Tibial nerve (tissue), 4 donors: ENCODE measurements at regions not wholly inside any gene's neighbourhood (a gene's known extent, or its start where the extent isn't known, plus 50 kb on each side); places are given as distances from the start of the nearest gene placed in this dataset.

Source experiments
- DNase-seq, 2 donors: peaks; one replicate each; pipeline ENCODE4 v3.0.0-alpha.2; 2019; ENCODE audit warnings: low spot score in 2 of 2
- H3K27ac ChIP-seq, 4 donors: fragments of 200-600 bp; sonication (generic) in 3 of 4; one replicate each; pipeline ENCODE4 v1.5.1; 2017 to 2019; ENCODE audit warnings: mild to moderate bottlenecking in 1 of 4
- H3K27me3 ChIP-seq, 2 donors: fragments of 200-600 bp; sonication (generic) in 1 of 2; one replicate each; pipeline versions ENCODE4 v1.5.1 to v1.6.0; 2017 to 2019
- H3K36me3 ChIP-seq, 3 donors: fragments of 200-600 bp; sonication (generic); one replicate each; pipeline ENCODE4 v1.5.1; 2018 to 2019
- H3K4me1 ChIP-seq, 4 donors: fragments of 200-600 bp; sonication (generic) in 3 of 4; one replicate each; pipeline ENCODE4 v1.5.1; 2017 to 2019
- H3K4me3 ChIP-seq, 4 donors: fragments of 200-600 bp; sonication (generic) in 3 of 4; one replicate each; pipeline ENCODE4 v1.5.1; 2017 to 2019; ENCODE audit warnings: mild to moderate bottlenecking in 1 of 4, moderate library complexity in 1 of 4
- H3K9me3 ChIP-seq, 4 donors: fragments of 200-600 bp; sonication (generic) in 3 of 4; one replicate each; pipeline ENCODE4 v1.5.1; 2017 to 2019
- CTCF ChIP-seq, 5 experiments: fragments of 200-600 bp in 3 of 5; fragments of 450-650 bp in 2 of 5; sonication (generic) in 3 of 5; IDR thresholded peaks; one replicate each; pipeline ENCODE4 v1.5.1; 2016 to 2019; ENCODE audit warnings: antibody characterized with exemption in 5 of 5, mild to moderate bottlenecking in 3 of 5, moderate library complexity in 2 of 5
- EP300 ChIP-seq, 2 donors: sonication (generic); formaldehyde crosslinking; IDR thresholded peaks; one replicate each; pipeline ENCODE4 v1.6.1; 2017; ENCODE audit warnings: antibody characterized with exemption in 2 of 2, mild to moderate bottlenecking in 1 of 2
- POLR2A ChIP-seq, 2 donors: fragments of 450-650 bp; IDR thresholded peaks; one replicate each; pipeline ENCODE4 v1.6.1; 2017; ENCODE audit warnings: antibody characterized with exemption in 2 of 2, mild to moderate bottlenecking in 2 of 2, moderate library complexity in 2 of 2
- WGBS, 2 donors: methylation state at CpG; one replicate each; pipeline ENCODE4 v1.1.5; 2018; 5-methylcytosine and 5-hydroxymethylcytosine counted together

GRCh38 chr21:28604946-28605537 is 387.6 kb downstream of the LTN1 start:
- peaks cover 0 to 18% (median 0%) of the 10 kb centered on the region in 4 donors for H3K9me3 ChIP-seq
- peaks cover 0 to 9% (median 0%) of the 10 kb centered on the region in 3 donors for H3K36me3 ChIP-seq
- 78 to 90% methylated on average over 3 of the region's 3 CpGs for WGBS, 2 donors
- no peak overlapping the region for H3K4me3 ChIP-seq
- no peak for DNase-seq
- H3K27me3 ChIP-seq, result no peaks in the 10 kb centered on the region
- no peak overlapping the region for H3K27ac ChIP-seq
- H3K4me1 ChIP-seq, result no peaks in the 10 kb centered on the region
- TF ChIP-seq CTCF (IDR thresholded peaks at IDR 0.05) (no peak), EP300 (IDR thresholded peaks at IDR 0.05) (no peak), POLR2A (IDR thresholded peaks at IDR 0.05) (no peak)

GRCh38 chr21:28602546-28602945 is 390.1 kb downstream of the LTN1 start:
- H3K4me1 ChIP-seq, result no peaks in the 10 kb centered on the region
- peaks cover 0 to 22% (median 0%) of the 10 kb centered on the region in 4 donors for H3K9me3 ChIP-seq
- H3K27ac ChIP-seq, result no peak overlapping the region
- DNase-seq, result no peak
- no peaks in the 10 kb centered on the region for H3K27me3 ChIP-seq
- H3K36me3 ChIP-seq, result peaks cover 0 to 11% (median 0%) of the 10 kb centered on the region in 3 donors
- TF ChIP-seq CTCF (IDR thresholded peaks at IDR 0.05) (no peak), EP300 (IDR thresholded peaks at IDR 0.05) (no peak), POLR2A (IDR thresholded peaks at IDR 0.05) (no peak)
- no peak overlapping the region for H3K4me3 ChIP-seq

- H3K4me3 ChIP-seq, result no peak overlapping the region
- peaks cover 0 to 11% (median 0%) of the 10 kb centered on the region in 3 donors for H3K36me3 ChIP-seq
- H3K9me3 ChIP-seq, result peaks cover 0 to 22% (median 0%) of the 10 kb centered on the region in 4 donors
- no peaks in the 10 kb centered on the region for H3K4me1 ChIP-seq
- no peaks in the 10 kb centered on the region for H3K27me3 ChIP-seq
- no peak overlapping the region for H3K27ac ChIP-seq
- 66 to 95% methylated on average over 3 of the region's 3 CpGs for WGBS, 2 donors
- no peak for TF ChIP-seq EP300 (IDR thresholded peaks at IDR 0.05)
- no peak for DNase-seq
Measured at GRCh38 chr21:28598214-28598613, 394.5 kb downstream of the LTN1 start.

- H3K27ac ChIP-seq, result no peak overlapping the region
- TF ChIP-seq CTCF (IDR thresholded peaks at IDR 0.05), result no peak
- no peak for TF ChIP-seq EP300 (IDR thresholded peaks at IDR 0.05)
- TF ChIP-seq POLR2A (IDR thresholded peaks at IDR 0.05), result no peak
- H3K27me3 ChIP-seq, result no peaks in the 10 kb centered on the region
- H3K36me3 ChIP-seq, result no peaks in the 10 kb centered on the region
- H3K4me1 ChIP-seq, result no peaks in the 10 kb centered on the region
- DNase-seq, result no peak
- no peaks in the 10 kb centered on the region for H3K9me3 ChIP-seq
- 39 to 54% methylated on average over 6 of the region's 6 CpGs for WGBS, 2 donors
- H3K4me3 ChIP-seq, result no peak overlapping the region
Measured at GRCh38 chr21:28592205-28592865, 400.3 kb downstream of the LTN1 start.

- no peaks in the 10 kb centered on the region for H3K36me3 ChIP-seq
- DNase-seq, result no peak
- no peak overlapping the region for H3K27ac ChIP-seq
- H3K4me3 ChIP-seq, result no peak overlapping the region
- no peaks in the 10 kb centered on the region for H3K4me1 ChIP-seq
- 60% methylated on average over 3 of the region's 3 CpGs for WGBS, 2 donors
- peaks cover 0 to 11% (median 0%) of the 10 kb centered on the region in 4 donors for H3K9me3 ChIP-seq
- TF ChIP-seq CTCF (IDR thresholded peaks at IDR 0.05) (no peak), POLR2A (IDR thresholded peaks at IDR 0.05) (no peak), EP300 (IDR thresholded peaks at IDR 0.05) (no peak)
- no peaks in the 10 kb centered on the region for H3K27me3 ChIP-seq
Measured at GRCh38 chr21:28590676-28591075, 402.0 kb downstream of the LTN1 start.
